ENCODE measurements at regions not wholly inside any gene's neighbourhood (a gene's known extent, or its start where the extent isn't known, plus 50 kb on each side); places are given as distances from the start of the nearest gene placed in this dataset.

- TF ChIP-seq CEBPB (IDR thresholded peaks at IDR 0.05) = no peak
- TF ChIP-seq MAX (IDR thresholded peaks at IDR 0.05) = no peak
- TF ChIP-seq RFX5 (IDR thresholded peaks at IDR 0.05) = no peak
- TF ChIP-seq CTCF (IDR thresholded peaks at IDR 0.05) = no peak
These were observed 78.2 kb upstream of the SMIM23 start for GRCh38 chr5:171707442-171707792.
